ENCODE measurements at regions not wholly inside any gene's neighbourhood (a gene's known extent, or its start where the extent isn't known, plus 50 kb on each side); places are given as distances from the start of the nearest gene placed in this dataset.

DNA sequence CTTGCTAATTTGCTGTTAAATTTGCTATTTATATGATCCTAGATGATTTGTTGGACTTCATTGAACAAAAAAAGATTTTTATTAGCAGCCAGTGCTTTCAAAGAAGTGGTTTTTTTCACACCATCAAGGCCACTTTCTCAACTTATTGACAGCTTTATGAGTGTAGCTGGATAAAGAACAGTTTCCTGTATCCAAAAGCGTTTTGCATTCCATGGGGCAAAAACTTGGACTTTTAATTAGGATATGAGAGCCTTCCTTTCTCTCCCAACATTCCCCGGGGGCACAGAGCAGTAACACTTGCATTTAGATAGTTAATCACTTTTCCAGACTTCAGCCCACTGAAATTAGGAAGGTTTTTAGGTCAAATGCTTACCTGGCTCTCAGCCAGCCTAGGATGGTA, 177.1 kb upstream of the ELAC2 start:
- no peak overlapping the region for H3K18ac ChIP-seq (ENCODE audit: insufficient read length, low read depth, low read length)
- H3K4ac ChIP-seq (ENCODE audit: low read depth, low read length), result no peak overlapping the region
- no peak overlapping the region for H3K27ac ChIP-seq (ENCODE audit: insufficient read length, low read depth, low read length)
- H2BK5ac ChIP-seq (ENCODE audit: insufficient read length, low read length), result no peak overlapping the region
- H3K56ac ChIP-seq (ENCODE audit: insufficient read length, low read depth, low read length), result no peak overlapping the region
- TF ChIP-seq, protein P1, sequence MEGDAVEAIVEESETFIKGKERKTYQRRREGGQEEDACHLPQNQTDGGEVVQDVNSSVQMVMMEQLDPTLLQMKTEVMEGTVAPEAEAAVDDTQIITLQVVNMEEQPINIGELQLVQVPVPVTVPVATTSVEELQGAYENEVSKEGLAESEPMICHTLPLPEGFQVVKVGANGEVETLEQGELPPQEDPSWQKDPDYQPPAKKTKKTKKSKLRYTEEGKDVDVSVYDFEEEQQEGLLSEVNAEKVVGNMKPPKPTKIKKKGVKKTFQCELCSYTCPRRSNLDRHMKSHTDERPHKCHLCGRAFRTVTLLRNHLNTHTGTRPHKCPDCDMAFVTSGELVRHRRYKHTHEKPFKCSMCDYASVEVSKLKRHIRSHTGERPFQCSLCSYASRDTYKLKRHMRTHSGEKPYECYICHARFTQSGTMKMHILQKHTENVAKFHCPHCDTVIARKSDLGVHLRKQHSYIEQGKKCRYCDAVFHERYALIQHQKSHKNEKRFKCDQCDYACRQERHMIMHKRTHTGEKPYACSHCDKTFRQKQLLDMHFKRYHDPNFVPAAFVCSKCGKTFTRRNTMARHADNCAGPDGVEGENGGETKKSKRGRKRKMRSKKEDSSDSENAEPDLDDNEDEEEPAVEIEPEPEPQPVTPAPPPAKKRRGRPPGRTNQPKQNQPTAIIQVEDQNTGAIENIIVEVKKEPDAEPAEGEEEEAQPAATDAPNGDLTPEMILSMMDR (conservative IDR thresholded peaks at IDR 0.05), result no peak
- H4K91ac ChIP-seq (ENCODE audit: insufficient read length, low read depth, low read length), result no peak overlapping the region
- Mint-ChIP-seq H3K27me3 (ENCODE audit: low read depth) (no peaks in the 10 kb centered on the region), H3K36me3 (ENCODE audit: insufficient read depth in 1 of 3, low read depth in 3 of 3) (peaks cover 8 to 27% (median 9%) of the 10 kb centered on the region in 3 experiments; a peak in 6 of 7 replicates), H3K4me1 (no peaks in the 10 kb centered on the region), H3K27ac (no peak overlapping the region), H3K9me3 (peaks cover 16 to 27% of the 10 kb centered on the region in 2 experiments), H3K4me3 (no peak overlapping the region)
- no peaks in the 10 kb centered on the region for H3K79me1 ChIP-seq (ENCODE audit: insufficient read depth, low read depth, low read length, poor library complexity, severe bottlenecking)
- no peak overlapping the region for H3K23ac ChIP-seq (ENCODE audit: insufficient read length, low read depth, low read length)
- no CpG with 5 or more reads among the region's 2 CpGs for WGBS (ENCODE audit: extremely low coverage, insufficient read length, low lambda C conversion rate)
- no peaks in the 10 kb centered on the region for H3K79me2 ChIP-seq (ENCODE audit: insufficient read depth, low read length)
- no peak overlapping the region for H2BK15ac ChIP-seq (ENCODE audit: low read depth, low read length)
- no peak overlapping the region for H3K4me2 ChIP-seq (ENCODE audit: insufficient read depth, insufficient read length, low read length)
- no peaks in the 10 kb centered on the region for H3K23me2 ChIP-seq (ENCODE audit: insufficient read length, low read depth, low read length, poor library complexity, severe bottlenecking)
- H3K9me3 ChIP-seq (ENCODE audit: control insufficient read depth, low read depth, low read length), result peaks cover 11% of the 10 kb centered on the region
- H2AK5ac ChIP-seq (ENCODE audit: insufficient read length, low read length), result no peak overlapping the region
- no peak overlapping the region for H3T11ph ChIP-seq (ENCODE audit: low read length)
- H4K5ac ChIP-seq (ENCODE audit: insufficient read length, low read depth, low read length), result no peak overlapping the region
- H2BK12ac ChIP-seq (ENCODE audit: insufficient read length, low read depth, low read length), result no peak overlapping the region
- no peaks in the 10 kb centered on the region for H3K4me1 ChIP-seq (ENCODE audit: insufficient read depth, low read length)
- no peak overlapping the region for H2BK120ac ChIP-seq (ENCODE audit: low read depth, low read length, poor library complexity, severe bottlenecking)
- no peak overlapping the region for H3K9ac ChIP-seq (ENCODE audit: extremely low read depth, insufficient read length, low read length)
- no peak overlapping the region for H3K14ac ChIP-seq (ENCODE audit: insufficient read depth, low read length)
- H2BK20ac ChIP-seq (ENCODE audit: low read depth, low read length, poor library complexity, severe bottlenecking), result no peak overlapping the region
- no peaks in the 10 kb centered on the region for H3K27me3 ChIP-seq (ENCODE audit: insufficient read depth, low read length)
- H4K8ac ChIP-seq (replicated peaks; ENCODE audit: insufficient read length, low read depth, low read length), result no peak overlapping the region
- no peaks in the 10 kb centered on the region for H4K20me1 ChIP-seq (ENCODE audit: control insufficient read depth, insufficient read depth, insufficient read length)
- DNase-seq, result no peak
- no peak overlapping the region for H2AFZ ChIP-seq (ENCODE audit: low read length)

Data from H9 (cell line).